ENCODE measurements at regions not wholly inside any gene's neighbourhood (a gene's known extent, or its start where the extent isn't known, plus 50 kb on each side); places are given as distances from the start of the nearest gene placed in this dataset.
A peak's percentile ranks its signal among the peaks of the same experiment; 100 is the strongest.
"Not testable (repeated sequence)": the region's sequence is repeated elsewhere in the genome, so short reads cannot be mapped to it uniquely, and the experiment has no call there.

GRCh38 chr11:100469835-100470234 is 217.3 kb upstream of the ARHGAP42 start:
- DNase-seq (no peak), ATAC-seq (peak in 1 of 2 donors; percentile 63)
- Histone ChIP-seq H3K4me3 (ENCODE audit: low read length) (no peak overlapping the region), H3K27ac (ENCODE audit: low read length) (no peak overlapping the region), H3K4me1 (ENCODE audit: control insufficient read depth, insufficient read depth, low read length) (peaks cover 6% of the 10 kb centered on the region), H3K9me3 (ENCODE audit: control insufficient read depth, low read length) (no peaks in the 10 kb centered on the region), H3K27me3 (ENCODE audit: control insufficient read depth, insufficient read depth) (no peaks in the 10 kb centered on the region)
- 28% methylated on average over 2 of the region's 2 CpGs for WGBS
- intact Hi-C loops (cut with DNase I) = no loop called here

GRCh38 chr11:100472727-100473389 is 214.2 kb upstream of the ARHGAP42 start:
- 68% methylated on average over 2 of the region's 2 CpGs for WGBS
- ATAC-seq = peak in 1 of 2 donors; percentile 62

GRCh38 chr11:100473390-100473740 is 213.7 kb upstream of the ARHGAP42 start:
- no peak for ATAC-seq
- WGBS = 80% methylated on average over 1 of the region's 1 CpG
- intact Hi-C loops (cut with DNase I) = no loop called here
- no peak overlapping the region for H3K4me3 ChIP-seq (ENCODE audit: low read length)
- no peak for DNase-seq
- no peak overlapping the region for H3K27ac ChIP-seq (ENCODE audit: low read length)
- no peaks in the 10 kb centered on the region for H3K27me3 ChIP-seq (ENCODE audit: control insufficient read depth, insufficient read depth)
- no peaks in the 10 kb centered on the region for H3K9me3 ChIP-seq (ENCODE audit: control insufficient read depth, low read length)
- H3K4me1 ChIP-seq (ENCODE audit: control insufficient read depth, insufficient read depth, low read length) = peaks cover 6% of the 10 kb centered on the region

More at GRCh38 chr11:100472727-100473389, 214.2 kb upstream of the ARHGAP42 start:
- no peaks in the 10 kb centered on the region for H3K27me3 ChIP-seq (ENCODE audit: control insufficient read depth, insufficient read depth)
- H3K9me3 ChIP-seq (ENCODE audit: control insufficient read depth, low read length) = no peaks in the 10 kb centered on the region
- DNase-seq = no peak
- H3K4me1 ChIP-seq (ENCODE audit: control insufficient read depth, insufficient read depth, low read length) = peaks cover 6% of the 10 kb centered on the region
- H3K4me3 ChIP-seq (ENCODE audit: low read length) = no peak overlapping the region
- intact Hi-C loops (cut with DNase I) = no loop called here
- no peak overlapping the region for H3K27ac ChIP-seq (ENCODE audit: low read length)

GRCh38 chr11:100484948-100485347 is 202.1 kb upstream of the ARHGAP42 start:
- DNase-seq = no peak
- no peaks in the 10 kb centered on the region for H3K9me3 ChIP-seq (ENCODE audit: control insufficient read depth, low read length)
- no peak for ATAC-seq
- 78% methylated on average over 2 of the region's 2 CpGs for WGBS
- no peak overlapping the region for H3K4me3 ChIP-seq (ENCODE audit: low read length)
- no peaks in the 10 kb centered on the region for H3K4me1 ChIP-seq (ENCODE audit: control insufficient read depth, insufficient read depth, low read length)
- intact Hi-C loops (cut with DNase I) = no loop called here
- no peaks in the 10 kb centered on the region for H3K27me3 ChIP-seq (ENCODE audit: control insufficient read depth, insufficient read depth)
- no peak overlapping the region for H3K27ac ChIP-seq (ENCODE audit: low read length)

DNA sequence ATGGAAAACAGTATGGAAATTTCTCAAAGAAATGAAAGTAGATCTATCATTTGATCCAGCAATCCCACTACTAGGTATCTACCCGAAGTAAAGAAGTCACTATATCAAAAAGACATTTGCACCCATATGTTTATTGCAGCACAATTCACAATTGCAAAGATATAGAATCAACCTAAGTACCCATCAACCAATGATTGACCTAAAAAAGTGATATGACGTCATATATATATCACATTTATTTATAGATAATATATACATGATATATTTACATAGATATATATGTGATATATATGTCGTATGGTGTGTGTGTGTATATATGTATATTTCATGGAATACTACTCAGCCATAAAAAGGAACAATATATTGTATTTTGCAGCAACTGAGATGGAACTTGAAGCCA is 188.3 kb upstream of the ARHGAP42 start:
- Histone ChIP-seq H3K27ac (ENCODE audit: low read length) (no peak overlapping the region), H3K4me3 (ENCODE audit: low read length) (no peak overlapping the region), H3K4me1 (ENCODE audit: control insufficient read depth, insufficient read depth, low read length) (no peaks in the 10 kb centered on the region), H3K9me3 (ENCODE audit: control insufficient read depth, low read length) (no peaks in the 10 kb centered on the region), H3K27me3 (ENCODE audit: control insufficient read depth, insufficient read depth) (no peaks in the 10 kb centered on the region)
- ATAC-seq (no peak), DNase-seq (no peak)
- intact Hi-C loops (cut with DNase I) = no loop called here
- WGBS = 79% methylated on average over 3 of the region's 3 CpGs

DNA sequence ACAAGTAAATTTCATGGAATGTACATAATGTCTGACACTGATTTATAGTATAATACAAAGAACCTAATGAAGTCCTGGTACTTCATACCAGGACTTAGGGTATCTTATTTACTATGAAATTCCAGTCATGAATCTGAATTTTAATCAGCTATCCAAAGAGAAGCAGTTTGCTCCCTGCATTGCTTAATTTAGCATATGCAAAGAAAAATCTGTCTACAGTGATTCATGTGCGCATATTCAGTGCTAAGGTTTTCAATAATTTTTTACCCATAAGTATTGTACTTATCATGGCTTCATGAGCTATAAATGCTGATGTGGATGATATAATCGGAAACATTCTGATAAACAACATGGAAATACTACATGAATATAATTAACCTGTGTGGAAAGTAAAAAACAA is 185.6 kb upstream of the ARHGAP42 start:
- H3K9me3 ChIP-seq (ENCODE audit: control insufficient read depth, low read length) = no peaks in the 10 kb centered on the region
- ATAC-seq = no peak
- no peaks in the 10 kb centered on the region for H3K27me3 ChIP-seq (ENCODE audit: control insufficient read depth, insufficient read depth)
- no peak overlapping the region for H3K4me3 ChIP-seq (ENCODE audit: low read length)
- no peak for DNase-seq
- 89% methylated on average over 2 of the region's 2 CpGs for WGBS
- no peak overlapping the region for H3K27ac ChIP-seq (ENCODE audit: low read length)
- intact Hi-C loops (cut with DNase I) = no loop called here
- no peaks in the 10 kb centered on the region for H3K4me1 ChIP-seq (ENCODE audit: control insufficient read depth, insufficient read depth, low read length)

DNA sequence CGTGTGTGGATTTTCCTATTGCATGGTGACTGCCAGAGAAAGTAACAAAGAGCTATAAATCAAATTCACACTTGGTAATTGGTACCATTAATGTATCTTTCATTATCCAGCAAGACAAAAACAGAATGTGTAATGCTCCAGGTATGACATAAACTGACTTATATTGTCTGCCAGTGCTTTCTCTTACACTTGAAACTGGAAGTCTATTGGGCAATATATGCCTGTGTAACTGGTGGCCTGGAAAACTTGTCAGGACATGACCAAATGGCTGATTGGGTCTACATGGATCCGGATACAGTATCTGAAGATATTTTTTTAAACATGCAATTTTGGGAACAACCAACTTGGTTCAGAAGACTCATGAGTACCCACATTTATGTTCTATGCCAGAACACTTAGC is 174.6 kb upstream of the ARHGAP42 start:
- Histone ChIP-seq H3K9me3 (ENCODE audit: control insufficient read depth, low read length) (no peaks in the 10 kb centered on the region), H3K4me1 (ENCODE audit: control insufficient read depth, insufficient read depth, low read length) (no peaks in the 10 kb centered on the region), H3K4me3 (ENCODE audit: low read length) (no peak overlapping the region), H3K27me3 (ENCODE audit: control insufficient read depth, insufficient read depth) (no peaks in the 10 kb centered on the region), H3K27ac (ENCODE audit: low read length) (no peak overlapping the region)
- DNase-seq (no peak), ATAC-seq (no peak)
- WGBS = 86% methylated on average over 2 of the region's 2 CpGs
- intact Hi-C loops (cut with DNase I) = no loop called here

DNA sequence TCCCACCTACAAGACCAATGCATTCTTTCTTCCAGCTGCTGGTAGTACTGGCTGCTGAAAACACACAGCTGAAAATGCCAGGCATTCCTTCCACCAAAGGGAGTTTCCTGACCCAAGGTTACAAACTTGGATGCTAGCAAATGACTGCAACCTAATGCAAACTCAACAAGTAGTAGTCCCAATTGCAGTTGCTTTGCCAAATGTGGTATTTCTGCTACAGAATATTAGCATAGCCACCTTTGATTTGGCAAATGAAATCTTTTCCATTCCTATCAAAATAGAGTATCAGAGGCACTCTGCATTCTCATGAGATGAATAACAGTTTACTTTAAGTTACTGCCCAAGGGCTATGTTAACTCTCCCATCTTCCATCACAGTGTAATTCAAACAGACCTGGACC is 172.0 kb upstream of the ARHGAP42 start:
- no peak overlapping the region for H3K4me3 ChIP-seq (ENCODE audit: low read length)
- intact Hi-C loops (cut with DNase I) = no loop called here
- no peaks in the 10 kb centered on the region for H3K4me1 ChIP-seq (ENCODE audit: control insufficient read depth, insufficient read depth, low read length)
- ATAC-seq = no peak
- no peak overlapping the region for H3K27ac ChIP-seq (ENCODE audit: low read length)
- no peak for DNase-seq
- no peaks in the 10 kb centered on the region for H3K27me3 ChIP-seq (ENCODE audit: control insufficient read depth, insufficient read depth)
- no peaks in the 10 kb centered on the region for H3K9me3 ChIP-seq (ENCODE audit: control insufficient read depth, low read length)

GRCh38 chr11:100525197-100525596 is 161.9 kb upstream of the ARHGAP42 start:
- H3K27me3 ChIP-seq (ENCODE audit: control insufficient read depth, insufficient read depth) = no peaks in the 10 kb centered on the region
- no peak for DNase-seq
- no peaks in the 10 kb centered on the region for H3K4me1 ChIP-seq (ENCODE audit: control insufficient read depth, insufficient read depth, low read length)
- WGBS = 90% methylated on average over 4 of the region's 4 CpGs
- no peak overlapping the region for H3K4me3 ChIP-seq (ENCODE audit: low read length)
- intact Hi-C loops (cut with DNase I) = no loop called here
- H3K9me3 ChIP-seq (ENCODE audit: control insufficient read depth, low read length) = peaks cover 3% of the 10 kb centered on the region
- no peak overlapping the region for H3K27ac ChIP-seq (ENCODE audit: low read length)
- ATAC-seq = no peak

- intact Hi-C loops (cut with DNase I) = no loop called here
- Histone ChIP-seq H3K4me3 (ENCODE audit: low read length) (no peak overlapping the region), H3K4me1 (ENCODE audit: control insufficient read depth, insufficient read depth, low read length) (no peaks in the 10 kb centered on the region), H3K27ac (ENCODE audit: low read length) (no peak overlapping the region), H3K27me3 (ENCODE audit: control insufficient read depth, insufficient read depth) (no peaks in the 10 kb centered on the region), H3K9me3 (ENCODE audit: control insufficient read depth, low read length) (peaks cover 3% of the 10 kb centered on the region)
- ATAC-seq (no peak), DNase-seq (no peak)
- WGBS = 27% methylated on average over 2 of the region's 2 CpGs
These were observed 161.5 kb upstream of the ARHGAP42 start for GRCh38 chr11:100525635-100526034.

- no peaks in the 10 kb centered on the region for H3K27me3 ChIP-seq (ENCODE audit: control insufficient read depth, insufficient read depth)
- ATAC-seq = no peak
- H3K4me1 ChIP-seq (ENCODE audit: control insufficient read depth, insufficient read depth, low read length) = no peaks in the 10 kb centered on the region
- DNase-seq = peak in 1 of 3 donors; percentile 5
- intact Hi-C loops (cut with DNase I) = no loop called here
- H3K4me3 ChIP-seq (ENCODE audit: low read length) = no peak overlapping the region
- H3K9me3 ChIP-seq (ENCODE audit: control insufficient read depth, low read length) = peaks cover 3% of the 10 kb centered on the region
- no peak overlapping the region for H3K27ac ChIP-seq (ENCODE audit: low read length)
- 90% methylated on average over 5 of the region's 5 CpGs for WGBS
These were observed 158.1 kb upstream of the ARHGAP42 start for GRCh38 chr11:100528872-100529416.

- H3K4me1 ChIP-seq (ENCODE audit: control insufficient read depth, insufficient read depth, low read length); H3K4me3 ChIP-seq (ENCODE audit: low read length); H3K27ac ChIP-seq (ENCODE audit: low read length); intact Hi-C loops (cut with DNase I); H3K9me3 ChIP-seq (ENCODE audit: control insufficient read depth, low read length); ATAC-seq; DNase-seq; H3K27me3 ChIP-seq (ENCODE audit: control insufficient read depth, insufficient read depth): not testable (repeated sequence)
- 97% methylated on average over 1 of the region's 1 CpG for WGBS
These were observed 155.8 kb upstream of the ARHGAP42 start for GRCh38 chr11:100531290-100531689.
